ENCODE measurements at regions not wholly inside any gene's neighbourhood (a gene's known extent, or its start where the extent isn't known, plus 50 kb on each side); places are given as distances from the start of the nearest gene placed in this dataset.
A peak's percentile ranks its signal among the peaks of the same experiment; 100 is the strongest.
"Not testable (repeated sequence)": the region's sequence is repeated elsewhere in the genome, so short reads cannot be mapped to it uniquely, and the experiment has no call there.

DNA sequence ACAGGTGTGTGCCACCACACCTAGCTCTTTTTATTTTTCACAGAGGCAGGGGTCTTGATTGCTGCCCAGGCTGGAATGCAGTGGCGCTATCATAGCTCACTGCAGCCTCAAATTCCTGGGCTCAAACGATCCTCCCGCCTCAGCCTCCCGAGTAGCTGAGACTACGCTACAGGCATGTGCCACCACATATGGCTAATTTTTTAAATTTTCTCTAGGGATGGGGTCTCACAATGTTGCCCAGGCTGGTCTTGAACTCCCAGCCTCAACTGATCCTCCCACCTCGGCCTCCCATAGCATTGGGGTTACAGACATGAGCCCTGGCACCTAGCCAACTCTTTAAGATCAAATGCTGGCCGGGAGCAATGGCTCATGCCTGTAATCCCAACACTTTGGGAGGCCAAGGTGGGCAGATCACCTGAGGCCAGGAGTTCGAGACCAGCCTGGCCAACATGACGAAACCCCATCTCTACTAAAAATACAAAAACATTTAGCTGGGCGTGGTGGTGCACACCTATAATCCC is 50.6 kb upstream of the MYL10 start:
- DNase-seq = not testable (repeated sequence)

DNA sequence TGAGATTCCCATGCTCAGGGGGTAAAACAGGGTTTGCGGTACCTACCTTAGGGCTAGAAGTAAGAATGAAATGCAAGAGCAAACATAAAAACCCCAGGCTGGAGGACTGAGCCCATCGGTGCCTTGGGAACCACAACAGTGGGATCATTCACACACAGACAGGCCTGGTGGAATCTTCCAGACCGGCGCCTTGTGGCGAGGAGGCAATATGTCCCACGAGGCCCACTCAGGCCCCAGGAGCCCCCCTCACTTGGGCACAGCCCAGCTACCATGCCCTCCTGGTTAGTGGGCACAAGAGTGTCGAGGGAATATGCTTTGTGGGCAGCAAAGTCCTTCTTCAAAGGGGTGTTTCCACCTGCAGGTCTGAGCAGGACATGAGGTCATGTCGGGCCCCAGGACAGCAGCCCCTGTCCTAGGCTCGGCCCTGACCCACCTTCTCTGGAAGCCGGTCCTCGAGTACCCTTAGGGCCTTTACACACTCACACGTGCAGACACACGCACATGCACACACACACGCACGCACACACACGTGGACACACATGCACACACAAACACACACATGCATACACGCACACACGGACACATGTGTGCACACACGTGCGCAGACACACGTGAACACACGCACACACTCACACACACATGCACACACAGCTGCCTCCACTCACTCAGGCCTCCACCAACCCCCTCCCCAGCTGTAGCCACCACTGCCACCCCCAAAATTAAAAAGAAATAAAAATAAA is 51.5 kb upstream of the MYL10 start:
- no peak for DNase-seq

DNA sequence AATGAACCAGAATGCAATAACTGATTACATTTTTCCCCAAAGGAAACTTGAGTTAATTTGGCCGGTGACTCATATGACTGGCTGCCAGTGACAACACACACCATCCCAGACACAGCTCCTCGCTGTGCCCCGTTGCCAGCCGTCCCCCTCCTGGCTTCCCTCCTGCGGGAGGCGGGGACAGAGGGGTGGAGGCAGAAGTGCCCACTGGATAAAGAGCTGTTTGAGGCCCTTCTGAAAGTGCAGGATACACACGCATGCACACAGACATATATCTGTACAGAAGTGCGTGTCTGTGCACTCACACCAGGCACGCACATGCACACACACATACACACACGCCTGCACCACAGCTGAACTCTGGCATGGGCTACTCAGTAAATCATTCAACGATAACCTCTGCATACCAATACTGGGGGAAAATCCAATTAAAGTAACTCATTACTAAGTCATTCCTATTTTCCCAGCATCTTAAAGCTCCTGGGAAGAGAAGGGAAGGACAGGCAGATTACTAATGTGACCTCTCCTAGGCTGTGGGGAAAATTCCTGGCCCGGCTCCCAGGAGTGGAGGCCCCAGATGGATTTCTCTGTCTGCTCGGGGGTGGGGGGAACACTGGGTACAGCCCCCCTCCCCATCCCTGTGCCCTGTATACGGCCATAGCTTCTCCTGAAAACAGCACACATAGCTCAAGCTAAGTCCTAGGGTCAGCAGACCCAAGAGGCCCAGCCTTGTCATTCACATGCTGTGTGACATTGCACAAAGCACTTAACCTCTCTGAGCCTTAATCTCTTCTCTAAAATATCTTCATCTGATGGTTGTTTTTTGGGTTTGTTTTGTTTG is 52.3 kb upstream of the MYL10 start:
- DNase-seq = no peak

DNA sequence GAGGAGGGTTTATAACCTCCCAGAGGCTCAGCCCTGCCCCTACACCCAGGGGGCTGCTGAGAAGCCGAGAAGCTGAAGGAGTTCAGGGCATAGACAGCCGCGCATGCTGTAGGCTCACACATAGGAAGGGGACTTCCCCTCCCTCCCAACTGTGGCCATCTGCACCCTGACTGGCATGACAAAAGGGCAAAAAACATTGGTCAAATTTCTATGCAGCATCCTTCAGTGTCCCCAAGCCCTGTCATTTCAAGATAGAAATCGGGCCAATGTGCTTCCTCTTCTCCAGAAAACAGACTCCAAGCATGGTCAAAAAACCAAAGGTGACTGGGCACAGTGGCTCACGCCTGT is 55.9 kb upstream of the MYL10 start:
- DNase-seq = no peak

DNA sequence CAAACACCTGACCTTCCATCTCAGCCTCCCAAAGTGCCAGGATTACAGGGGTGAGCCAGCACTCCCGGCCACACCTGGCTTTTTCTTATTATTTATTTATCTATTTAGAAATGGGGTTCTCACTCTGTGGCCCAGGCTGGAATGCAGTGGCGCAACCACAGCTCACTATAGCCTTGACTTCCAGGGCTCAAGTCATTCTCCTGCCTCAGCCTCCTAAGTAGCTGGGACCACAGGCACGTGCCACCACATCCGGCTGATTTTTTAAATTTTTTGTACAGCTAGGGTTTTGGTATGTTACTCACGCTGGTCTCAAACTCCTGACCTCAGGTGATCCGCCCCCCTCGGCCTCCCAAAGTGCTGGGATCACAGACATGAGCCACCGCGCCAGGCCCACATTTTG is 56.9 kb upstream of the MYL10 start:
- no peak for DNase-seq

DNA sequence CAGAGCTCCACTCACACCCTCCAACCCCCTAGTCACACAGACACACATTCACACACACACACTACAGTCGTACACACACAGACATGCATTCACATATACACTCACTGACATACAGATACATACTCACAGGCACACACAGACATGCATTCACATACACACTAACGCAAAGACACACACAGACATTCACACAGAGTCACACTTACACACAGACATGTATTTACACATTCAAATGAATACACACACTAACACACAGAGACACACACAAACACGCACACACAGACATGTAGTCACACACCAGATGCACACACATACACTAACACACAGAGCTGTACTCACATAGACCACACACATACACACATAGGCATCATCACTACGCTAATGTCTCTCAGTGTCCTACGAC is 58.0 kb upstream of the MYL10 start:
- DNase-seq = no peak

DNA sequence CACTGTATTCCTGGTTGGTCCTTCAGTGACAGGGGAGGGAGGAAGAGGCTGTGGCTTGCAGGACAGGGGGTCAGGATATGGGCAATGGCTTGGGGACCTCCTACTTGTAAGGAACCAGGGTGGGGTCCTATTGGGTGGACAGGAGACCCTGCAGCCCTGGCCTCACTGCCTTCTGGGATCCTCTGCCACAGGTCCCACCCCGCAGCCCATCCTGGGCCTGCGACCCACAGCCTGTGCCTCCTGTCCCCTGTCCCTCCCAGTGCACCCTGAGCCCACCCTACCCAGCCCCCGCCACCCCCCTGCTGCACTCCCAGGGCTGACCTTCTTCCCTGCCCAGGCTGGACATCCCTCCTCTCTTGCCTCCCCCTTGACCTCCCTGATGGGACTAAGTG is 58.7 kb upstream of the MYL10 start:
- no peak for DNase-seq

DNA sequence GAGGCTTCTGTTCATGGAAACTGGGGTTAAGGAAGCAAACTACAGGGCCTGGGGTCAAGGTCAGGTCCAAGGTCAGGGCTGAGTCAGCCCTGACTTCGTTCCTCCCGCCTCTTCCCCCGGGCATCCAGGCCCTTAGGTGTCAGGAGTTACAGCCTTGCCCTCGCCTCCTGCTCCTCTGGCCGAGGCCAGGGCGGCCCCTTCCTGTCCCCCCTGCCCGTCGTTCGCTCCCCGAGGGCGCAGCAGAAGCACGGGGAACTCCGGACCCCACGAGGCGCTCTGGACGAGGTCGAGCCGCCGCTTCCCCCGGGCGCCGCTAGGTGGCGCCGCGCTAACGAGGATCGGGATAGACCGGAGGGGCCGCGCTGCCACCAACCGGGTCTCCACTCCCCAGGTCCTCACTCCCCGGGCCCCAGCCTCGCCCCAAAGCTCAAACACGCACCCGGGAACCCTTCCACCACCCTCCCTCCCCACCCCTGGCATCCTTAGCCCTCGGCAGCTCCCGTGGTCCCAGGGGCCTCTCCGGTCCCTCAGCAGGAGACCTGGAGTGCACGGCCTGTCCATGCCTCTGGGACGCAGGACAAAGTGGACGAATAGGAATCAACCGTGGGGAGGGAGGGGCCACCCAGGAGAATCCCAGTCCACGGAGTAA is 59.2 kb upstream of the MYL10 start:
- DNase-seq = peak; percentile 98

DNA sequence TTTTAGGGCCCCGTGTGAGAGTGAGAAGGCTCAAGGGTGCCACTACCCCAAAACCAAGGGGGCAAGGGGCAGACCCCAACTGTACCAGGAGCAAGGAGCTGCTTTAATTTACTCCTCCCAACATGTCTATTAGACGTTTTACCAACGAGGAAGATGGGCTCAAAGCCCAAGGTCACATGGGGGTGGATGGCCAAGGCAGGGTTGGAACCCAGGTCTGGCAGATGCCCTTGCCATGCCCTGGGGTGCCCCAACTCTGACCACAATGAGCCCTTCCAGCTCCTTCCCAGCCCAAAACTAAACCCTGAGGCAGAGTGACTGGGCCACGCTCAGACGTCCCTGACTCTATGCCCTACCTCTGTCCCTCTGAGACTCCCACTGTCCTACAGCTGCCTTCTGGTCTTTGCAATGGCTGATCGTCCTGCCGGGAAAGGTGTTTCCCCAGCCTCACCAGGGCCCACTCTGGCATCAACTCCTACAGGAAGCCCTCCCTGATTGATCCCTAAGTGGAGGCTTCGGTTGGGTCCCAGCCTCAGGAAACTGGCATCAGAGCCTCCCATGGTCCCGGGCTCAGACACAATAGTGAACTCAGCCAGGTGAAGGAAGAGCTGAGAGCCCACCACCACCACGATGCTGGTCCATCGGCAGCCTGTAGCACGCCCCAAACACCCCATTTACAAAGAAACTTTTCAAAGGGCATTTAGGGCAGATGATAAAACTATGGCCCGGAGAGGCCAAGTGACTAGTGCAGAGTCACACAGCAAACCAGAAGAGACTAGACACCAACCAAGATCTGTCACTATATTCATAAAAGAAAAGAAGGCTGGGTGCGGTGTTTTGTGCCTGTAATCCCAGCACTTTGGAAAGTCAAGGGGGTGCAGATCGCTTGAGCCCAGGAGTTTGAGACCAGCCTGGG is 60.2 kb upstream of the MYL10 start:
- no peak for DNase-seq

DNA sequence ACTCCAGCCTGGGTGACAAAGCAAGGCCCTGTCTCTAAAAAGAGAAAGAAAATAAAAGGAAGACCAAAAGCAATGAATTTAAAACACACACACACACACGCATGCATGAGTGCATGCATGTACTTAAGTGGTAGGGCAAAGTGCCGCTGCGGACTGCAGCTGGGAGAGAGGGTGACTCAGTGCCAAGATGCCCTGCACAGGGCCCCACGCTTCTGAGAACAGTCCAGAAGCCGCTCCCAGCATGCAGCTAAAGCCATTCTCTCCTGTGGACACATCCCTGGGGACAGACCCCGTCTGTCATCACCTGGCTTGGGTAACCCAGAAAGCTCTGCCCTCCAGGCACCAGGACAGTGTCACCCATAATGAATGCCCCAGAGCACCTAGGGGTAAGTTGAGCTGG is 61.0 kb upstream of the MYL10 start:
- DNase-seq = no peak

DNA sequence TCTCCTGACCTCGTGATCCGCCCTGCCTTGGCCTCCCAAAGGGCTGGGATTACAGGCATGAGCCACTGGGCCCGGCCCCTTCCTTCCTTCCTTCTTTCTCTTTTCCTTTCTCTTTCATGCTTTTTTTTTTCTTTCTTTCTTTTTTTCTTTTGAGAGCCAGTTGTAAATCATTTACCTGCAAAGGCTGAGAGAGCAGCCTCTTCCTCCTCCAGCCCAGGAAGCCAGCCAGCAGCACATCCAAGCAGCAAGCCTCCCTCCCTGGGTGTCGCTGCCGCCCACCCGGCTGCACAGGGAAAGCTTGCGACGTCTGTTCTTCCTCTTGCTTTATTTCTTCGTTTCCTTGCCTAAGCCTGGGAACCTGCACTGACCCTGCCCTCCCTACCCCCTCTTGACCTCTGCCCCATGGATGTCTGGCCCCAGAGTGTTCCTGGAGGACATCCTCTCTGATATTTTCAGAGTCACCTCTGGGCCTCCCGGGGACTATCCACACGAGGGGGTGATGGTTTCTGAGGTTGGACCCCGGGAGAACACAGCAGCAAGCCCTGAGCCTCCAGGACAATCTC is 62.8 kb upstream of the MYL10 start:
- DNase-seq = no peak

DNA sequence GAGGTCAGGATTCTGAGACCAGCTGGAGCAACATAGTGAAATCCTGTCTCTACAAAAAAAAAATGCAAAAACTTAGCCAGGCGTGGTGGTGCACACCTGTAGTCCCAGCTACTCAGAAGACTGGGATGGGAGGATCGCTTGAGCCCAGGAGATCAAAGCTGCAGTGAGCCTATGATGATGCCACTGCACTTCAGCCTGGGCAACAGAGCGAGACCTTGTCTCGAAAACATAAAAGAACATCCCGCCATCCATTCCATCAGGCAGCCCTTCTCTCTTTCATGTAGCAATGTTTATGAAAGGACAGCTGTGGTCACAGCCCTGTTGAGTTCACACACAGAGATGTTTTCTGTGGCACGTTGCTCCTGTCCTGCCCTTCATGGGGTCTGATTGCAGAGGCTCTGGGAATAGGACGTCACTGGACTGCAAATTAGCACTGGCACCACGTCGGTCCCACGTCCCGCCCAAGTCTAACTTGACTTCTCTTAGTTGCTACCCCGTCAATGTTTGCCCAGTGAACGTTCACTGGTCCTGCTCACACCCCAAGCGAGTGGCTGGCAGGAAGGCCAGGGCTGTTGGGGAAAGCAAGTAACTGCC is 64.5 kb upstream of the MYL10 start:
- no peak for DNase-seq

DNA sequence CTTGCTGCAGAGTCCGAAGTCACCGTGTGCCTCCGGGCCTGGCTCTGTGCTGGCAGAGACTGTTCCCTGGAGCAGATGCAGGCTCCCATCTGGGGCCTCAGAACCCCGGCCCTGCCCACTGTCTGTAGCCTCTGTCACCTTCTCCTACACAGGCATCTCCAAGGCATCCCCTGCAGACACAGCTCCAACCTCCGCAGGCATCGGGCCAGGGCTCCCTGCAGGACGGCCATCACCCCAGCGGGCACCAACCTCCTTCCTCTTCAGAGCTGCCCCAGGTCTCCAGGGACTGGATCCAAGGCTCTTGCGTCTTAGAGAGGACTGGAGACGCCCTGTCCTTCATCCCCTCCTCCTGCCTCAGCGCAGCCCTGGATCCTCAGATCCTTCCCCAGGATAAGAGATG is 69.9 kb upstream of the MYL10 start:
- DNase-seq = no peak

DNA sequence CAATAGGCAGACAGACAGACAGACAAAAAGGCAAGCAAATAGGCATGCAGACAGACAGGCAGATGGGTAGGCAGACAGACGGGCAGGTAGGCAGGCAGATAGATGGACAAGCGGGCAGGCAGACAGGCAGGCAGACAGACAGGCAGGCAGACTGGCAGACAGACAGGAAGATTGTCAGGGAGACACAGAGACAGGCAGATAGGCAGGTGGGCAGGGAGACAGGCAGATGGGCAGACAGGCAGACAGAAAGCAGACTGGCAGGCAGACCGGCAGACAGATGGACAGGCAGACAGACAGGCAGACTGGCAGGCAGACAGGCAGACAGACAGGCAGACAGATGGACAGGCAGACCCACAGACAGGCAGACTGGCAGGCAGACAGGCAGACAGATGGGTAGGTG is 70.3 kb upstream of the MYL10 start:
- no peak for DNase-seq

DNA sequence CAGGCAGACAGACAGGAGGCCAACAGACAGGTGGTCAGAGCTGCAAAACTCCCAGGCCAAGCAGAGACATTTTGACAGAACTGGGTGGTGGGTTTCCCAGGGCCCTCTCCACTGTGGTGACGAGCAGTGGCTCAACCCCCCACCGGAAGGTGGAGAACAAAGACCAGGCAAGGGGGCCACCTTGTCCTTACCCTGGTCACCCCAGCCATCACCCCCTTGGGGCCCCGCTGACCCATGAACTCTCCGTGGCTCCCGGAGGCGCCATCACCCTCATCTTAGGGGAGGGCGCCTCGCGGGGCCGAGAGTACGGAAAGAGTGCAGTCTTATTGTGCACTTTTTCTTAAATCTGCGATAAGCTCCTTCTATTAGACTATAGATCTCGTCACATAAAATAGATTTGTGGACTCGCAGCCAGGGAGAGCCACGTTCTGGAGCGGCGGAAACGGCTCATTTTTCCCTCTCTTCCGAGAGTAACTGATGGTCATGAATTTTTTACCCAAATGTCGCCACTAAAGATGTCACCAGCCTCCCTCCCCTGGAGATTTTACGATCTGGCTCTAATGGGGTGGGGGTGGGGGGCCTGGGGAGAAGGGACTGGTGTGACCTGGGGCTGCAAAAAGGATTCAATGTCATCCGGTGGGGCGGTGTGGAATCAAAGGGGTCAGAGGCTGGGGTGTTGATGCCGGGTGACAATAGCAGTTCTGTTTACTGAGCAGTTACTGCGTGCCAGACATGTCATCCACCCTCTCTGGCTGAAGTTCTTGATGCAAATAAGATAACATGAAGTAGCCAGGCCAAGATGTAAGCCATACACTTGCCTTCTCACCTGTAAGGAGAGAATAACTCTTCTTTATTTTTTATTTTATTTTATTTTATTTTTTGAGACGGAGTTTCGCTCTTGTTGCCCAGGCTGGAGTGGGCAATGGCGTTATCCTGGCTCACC is 71.1 kb upstream of the MYL10 start:
- no peak for DNase-seq

DNA sequence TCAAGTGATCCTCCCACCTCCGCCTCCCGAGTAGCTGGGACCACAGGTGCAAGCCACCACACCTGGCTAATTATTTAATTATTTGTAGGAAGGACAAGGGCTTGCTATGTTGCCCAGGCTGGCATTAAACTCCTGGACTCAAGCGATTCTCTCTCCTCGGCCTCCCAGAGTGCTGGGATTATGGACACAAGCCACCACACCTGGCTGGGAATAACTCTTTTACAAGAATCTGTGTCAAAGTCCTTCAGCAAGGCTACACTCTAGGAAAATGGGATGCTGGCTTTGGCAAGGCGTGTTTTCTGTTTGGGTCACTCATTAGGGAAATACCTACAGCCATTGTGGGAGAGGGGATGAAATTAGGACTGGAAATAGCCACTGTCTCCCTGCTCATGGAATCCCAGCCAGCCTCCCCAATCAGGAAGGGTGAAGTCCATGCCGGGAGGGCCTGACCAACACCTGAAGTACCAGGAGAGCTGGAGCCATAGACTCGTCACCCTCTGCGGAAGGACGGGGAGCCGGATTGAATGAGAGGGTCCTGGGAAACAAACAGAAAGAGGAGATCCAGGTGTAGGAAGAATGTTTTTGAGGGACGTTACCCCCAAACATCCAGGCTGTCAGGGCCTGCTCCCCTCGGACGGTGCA is 72.2 kb upstream of the MYL10 start:
- no peak for DNase-seq

DNA sequence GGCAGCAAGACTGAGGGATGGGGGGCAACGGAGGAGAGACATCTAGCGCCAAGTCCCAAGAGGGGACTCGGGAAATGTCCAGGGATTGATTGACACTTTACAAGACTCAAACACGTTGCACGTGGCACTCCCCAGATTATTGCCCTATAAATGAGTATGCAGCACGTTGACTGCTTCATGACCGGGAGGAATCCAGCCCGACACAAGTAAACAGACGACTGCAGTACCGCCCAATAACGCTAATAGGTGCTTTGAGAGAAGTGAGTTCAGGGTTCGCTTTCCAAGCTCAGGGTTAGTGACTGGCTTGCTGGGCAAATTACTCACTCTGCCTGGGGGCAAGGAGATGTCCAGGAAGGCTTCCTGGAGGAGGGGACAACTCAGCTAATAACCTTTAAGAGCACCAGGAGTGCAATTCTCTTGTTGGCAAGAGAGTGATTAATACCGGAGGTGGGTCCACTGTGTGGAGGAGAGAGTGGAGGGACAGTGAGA is 73.3 kb upstream of the MYL10 start:
- no peak for DNase-seq

DNA sequence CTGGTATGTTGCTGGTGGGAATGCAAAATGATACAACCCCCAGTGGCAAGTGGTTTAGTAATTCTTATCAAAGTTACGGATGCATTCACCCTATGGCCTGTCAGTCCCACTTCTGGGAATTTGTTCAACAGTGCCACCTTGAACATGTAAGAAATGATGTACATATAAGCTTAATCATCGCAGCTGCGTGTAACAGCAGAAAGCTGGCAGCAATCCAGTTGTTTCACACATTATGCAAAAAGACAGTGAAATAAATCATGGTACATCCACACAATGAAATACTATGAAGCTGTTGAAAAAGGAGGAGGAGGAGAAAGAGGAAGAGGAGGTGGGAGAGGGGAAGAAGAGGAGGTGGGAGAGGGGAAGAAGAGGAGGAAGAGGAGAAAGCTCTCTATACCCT is 76.2 kb upstream of the MYL10 start:
- DNase-seq = no peak

DNA sequence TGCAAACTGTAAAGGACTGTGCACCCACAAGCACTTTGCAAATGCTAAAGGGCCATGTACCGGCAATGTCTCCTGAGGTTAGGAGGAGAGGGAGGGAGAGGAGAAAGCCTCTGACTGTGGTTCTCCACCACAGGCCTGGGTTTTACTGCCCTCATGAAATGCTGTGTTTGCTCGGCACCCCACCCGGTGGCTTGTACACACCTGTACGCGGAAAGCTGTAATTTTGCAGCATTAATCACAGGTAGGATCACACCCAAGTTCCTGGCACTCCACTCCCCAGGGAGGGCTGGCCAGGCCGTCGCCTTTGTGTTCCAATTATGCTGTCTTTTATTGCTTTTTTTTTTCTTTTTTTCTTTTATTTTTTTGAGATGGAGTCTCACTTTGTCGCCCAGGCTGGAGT is 78.5 kb upstream of the MYL10 start:
- no peak for DNase-seq

DNA sequence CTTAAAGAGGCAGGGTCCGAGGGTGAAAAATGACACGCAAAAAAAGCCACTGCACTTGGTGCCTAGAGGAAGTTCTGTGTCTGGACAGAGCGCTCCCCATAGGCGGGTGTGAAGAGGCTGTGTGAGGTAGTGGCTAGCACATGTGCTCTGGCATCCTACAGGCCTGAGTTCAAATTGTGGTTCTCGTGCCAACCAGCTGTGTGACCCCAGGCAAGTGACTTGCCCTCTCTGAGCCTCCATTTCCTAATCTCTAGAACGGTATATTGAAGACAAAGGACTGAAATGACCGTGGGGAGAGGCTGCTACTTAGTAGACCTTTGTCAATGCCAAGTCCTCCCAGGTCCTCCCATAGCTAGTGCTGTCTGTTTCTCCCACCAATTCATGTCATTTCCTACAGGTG is 79.1 kb upstream of the MYL10 start:
- DNase-seq = no peak

Measured in activated CD8-positive, alpha-beta memory T cell treated with anti-CD3 and anti-CD28 coated beads, Interleukin-2, amount 50 U/mL, for 48 hours (primary cell).